Inflammatory macrophage treated with lipopolysaccharide for 1 hour (primary cell): ENCODE measurements at regions not wholly inside any gene's neighbourhood (a gene's known extent, or its start where the extent isn't known, plus 50 kb on each side); places are given as distances from the start of the nearest gene placed in this dataset.
"Not testable (repeated sequence)": the region's sequence is repeated elsewhere in the genome, so short reads cannot be mapped to it uniquely, and the experiment has no call there.

ENCODE experiments used
- DNase-seq, 2 donors: peaks; one replicate each; pipeline ENCODE4 v3.0.0-alpha.2; 2020 to 2022

DNA sequence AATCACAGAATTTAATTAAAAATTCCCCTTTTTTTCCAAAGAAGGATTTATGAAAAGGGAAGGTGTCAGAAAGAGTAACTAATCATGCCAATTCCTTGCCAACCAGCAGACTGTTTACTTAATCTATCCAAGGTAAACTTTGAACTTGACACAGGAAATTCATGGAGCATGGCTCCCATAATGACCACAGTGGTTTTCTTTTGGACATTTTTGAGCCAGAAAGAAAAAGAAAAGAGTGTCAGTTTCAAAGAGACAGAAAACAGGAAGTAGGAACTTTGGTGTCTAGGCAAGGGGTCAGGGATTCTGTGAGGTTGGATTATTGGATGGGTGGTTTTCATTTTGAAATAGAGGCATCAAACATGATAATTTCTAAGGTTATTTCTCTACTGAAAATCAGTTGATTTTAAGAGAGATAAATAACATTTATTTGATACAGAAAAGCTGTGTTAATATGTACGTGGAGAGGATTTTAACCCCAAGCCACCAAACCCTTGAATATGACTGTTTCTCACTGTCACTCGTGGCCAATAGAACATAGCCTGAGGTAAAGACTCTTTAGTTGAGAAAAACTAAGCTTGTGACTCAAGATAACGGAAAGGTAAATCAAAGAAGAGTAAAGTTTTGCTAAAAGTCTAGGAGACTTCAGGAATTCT is 196.1 kb downstream of the TTC6 start:
- no peak for DNase-seq

DNA sequence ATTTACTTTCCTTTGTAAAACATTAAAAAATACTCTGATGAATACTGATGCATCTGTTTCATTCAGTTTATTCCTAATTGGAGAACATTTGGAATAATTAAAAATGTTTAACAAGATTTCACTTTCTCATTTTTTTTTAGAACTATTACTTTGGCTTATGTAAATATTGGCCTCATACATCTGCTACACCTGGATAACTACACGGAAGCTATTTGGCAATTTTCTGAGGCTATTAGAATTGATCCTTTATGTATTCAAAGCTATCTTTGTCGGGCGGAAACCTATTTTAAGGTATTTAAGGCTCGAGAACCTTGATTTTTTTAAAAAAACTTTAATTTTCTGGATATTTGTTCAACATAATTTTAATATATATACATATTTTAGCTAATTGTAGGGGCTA is 196.7 kb downstream of the TTC6 start:
- DNase-seq = no peak

DNA sequence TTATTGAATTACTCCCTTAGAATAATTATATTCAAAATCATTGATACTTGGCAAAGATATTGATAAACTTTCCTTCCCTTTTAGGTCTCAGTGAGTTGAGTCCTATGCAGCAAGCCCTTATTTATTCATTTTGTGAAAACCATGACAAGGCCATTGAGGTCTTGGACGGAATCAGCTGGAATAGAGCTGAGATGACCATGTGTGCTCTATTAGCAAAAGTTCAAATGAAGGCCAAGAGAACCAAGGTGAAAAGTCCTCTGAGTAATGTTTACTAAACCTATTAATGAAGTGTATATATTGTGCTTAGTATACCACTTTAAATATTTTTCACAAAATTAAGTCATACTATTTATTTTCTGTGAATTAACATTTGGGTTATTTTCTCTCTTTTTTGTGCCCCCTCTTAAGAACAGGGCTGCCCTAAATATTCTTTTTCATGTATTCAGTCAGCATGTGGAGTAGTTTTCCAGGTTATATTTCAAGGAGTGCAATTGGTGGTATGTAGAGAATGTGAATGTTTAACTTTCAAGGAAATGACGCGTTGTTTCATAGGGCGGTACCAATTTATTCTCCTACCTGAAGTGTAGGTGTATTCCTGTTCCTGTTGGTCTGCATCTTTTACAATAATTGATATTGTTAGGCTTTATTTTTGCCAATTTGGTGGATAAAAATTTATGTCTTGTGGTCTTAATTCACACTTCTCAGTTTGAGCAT is 201.4 kb downstream of the TTC6 start:
- DNase-seq = no peak

DNA sequence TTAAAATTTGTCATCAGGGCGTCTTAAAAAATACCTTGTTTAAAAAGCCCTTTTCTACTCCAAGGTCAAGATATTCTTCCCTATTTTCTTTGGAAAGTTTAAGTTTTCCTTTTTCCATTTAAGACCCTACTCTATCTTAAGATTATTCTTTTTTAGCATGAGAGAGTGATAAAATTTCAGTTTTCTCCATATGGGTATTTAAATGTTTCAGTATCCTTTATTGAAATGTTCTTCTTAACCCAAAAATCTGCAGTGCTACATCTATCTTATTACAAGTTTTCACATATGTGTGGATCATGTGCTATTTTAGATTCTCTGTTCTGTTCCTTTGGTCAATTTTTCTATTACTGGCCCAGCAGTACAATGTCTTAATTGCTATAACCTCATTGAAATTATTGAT is 202.2 kb downstream of the TTC6 start:
- no peak for DNase-seq

DNA sequence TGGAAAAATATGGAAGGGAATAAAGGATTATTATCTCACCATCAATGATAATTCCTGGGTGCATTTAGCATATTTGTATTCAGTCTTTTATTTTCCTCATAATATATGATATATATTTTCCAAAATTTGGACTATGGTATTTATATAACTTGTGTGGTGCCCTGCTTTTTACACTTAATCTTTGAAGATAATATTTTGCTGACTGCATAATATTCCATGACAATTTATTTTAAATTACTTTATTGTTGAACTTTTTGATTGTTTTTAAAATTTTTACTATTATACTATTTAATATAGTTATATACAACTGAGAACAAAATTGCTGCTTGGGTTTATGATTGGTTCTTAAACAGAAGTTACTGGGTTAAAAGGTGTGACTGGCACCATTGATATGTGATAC is 212.3 kb downstream of the TTC6 start:
- DNase-seq = no peak

DNA sequence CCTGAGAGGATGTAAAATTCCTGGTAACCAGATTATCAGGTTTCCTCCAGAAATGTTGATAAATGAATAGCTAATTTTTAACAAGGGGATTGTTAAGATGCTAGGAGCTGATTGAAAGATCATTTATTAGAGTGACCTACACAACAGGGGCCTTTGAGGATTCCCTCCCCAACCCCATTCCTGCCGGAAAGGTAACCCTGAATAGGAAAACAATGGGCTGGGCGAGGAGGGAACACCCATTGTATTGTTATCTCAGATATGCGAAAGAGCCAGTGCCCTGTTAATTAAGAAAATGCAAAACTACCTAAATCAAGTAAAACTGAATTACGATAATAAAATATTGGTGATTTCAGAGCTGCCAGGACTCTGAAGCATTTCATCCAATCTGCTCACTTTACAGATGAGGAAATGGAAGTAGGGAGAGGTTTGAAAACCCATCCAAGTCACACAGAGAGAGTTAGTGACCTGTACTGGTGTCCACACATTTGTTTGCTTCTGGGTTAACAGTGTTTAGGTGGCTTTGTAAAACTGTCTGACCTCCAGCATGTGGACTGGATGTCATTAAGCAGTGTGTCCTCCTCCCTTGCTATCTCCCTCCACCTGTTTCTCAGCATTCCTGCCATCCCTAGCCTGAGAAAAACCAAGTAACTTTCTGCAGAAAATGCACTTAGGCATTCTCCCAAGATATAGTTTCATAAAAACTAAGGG is 214.8 kb downstream of the TTC6 start:
- DNase-seq = no peak

DNA sequence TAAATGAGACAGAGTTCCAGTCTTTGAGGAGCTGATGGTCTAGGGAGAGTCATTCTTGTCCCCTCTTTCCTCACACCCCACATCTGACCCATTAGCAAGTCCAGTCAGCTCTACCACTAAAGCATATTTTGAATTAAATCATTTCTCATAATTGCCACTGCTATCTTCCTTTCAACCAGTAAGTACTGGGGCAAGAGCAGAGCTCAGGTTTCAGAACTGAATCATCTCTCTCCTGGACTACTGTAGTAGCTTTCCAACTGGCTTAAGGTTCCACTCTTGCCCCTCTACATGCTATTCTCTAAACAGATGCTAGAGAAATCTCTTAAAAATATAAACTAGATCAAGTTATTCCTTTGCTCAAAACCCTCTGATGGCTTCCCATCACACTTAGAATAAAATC is 218.3 kb downstream of the TTC6 start:
- DNase-seq = no peak

DNA sequence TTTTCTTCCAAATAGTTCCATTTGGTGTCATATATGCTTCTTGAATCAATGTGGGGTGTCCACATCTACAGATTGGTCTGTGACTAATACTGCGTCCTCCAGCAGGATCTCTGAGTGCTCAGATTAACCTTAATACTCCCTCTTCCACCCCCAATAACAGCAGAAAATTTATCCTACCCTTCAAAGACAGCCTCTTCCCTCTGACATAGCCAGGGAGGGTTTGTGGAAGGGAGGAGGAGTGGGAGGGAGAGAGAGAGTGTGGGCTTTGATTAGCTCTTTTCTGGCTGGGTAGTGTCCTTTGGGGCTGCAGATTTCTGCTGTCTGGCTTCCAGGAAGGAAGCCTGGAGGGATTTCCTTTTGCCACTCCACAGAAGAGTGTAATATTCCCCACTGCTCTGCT is 220.7 kb downstream of the TTC6 start:
- no peak for DNase-seq

DNA sequence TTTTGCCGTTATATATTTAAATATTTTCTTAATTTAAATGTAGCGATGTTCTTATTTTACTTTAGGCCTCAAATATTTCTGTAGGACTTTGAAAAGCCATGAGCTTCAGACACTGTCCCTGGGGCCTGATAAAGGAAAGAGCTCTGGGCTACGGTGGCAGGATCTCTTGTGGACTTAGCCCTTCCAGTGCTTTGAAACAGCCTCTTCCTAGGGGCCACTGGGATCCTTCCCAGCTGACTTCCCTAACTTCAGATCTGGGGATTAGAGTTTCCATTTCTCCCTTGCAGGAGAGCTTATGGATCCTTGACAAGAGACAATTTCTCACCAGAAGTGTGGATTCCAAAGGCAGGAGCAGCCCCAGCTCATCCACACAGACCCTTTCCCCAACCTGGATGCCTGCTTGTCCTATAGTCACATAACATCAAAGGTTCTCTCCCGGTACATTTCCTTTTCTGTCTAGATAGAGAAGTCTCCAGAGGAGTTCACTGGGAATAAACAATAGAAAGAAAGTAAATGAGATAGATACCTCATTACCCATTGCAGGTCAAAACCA is 221.4 kb downstream of the TTC6 start:
- DNase-seq = no peak

DNA sequence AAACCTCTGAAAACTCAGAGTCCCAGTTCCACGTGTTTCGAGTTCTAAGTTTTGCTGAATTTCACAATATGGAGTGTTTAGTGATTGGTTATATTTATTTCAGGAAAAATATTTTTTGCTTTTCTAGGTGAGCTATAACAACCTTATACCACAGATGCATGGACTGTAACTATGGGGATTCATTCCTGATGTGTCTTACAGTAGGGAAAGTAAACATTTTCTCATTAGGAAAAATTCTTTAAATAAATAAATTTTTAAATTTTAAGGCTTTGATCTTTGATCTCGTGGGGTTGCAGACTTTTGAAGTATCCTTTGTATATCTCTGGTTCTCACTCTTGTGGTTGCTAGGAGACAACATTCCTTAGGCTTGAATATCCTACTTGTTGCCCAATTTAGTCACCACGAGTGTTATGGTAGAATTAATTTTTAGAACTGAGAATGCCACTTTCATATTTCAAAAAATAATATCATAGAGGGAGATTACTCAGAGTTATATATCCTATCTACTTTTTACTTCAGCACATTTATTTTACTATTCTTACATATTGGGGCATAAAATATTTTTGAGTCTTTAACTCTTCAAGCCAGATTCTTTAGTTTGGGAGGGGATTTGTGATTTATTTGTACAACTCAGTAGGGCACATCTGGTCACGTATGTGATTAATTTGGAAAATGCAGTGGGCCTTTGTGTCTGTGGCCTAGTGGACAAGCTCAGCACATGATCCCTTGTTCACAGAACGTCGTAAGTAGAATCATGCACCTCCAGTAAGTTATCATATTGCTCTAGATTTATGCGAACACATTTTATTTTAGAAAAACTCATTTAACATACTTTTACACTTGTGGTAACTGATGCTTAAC is 224.0 kb downstream of the TTC6 start:
- no peak for DNase-seq

DNA sequence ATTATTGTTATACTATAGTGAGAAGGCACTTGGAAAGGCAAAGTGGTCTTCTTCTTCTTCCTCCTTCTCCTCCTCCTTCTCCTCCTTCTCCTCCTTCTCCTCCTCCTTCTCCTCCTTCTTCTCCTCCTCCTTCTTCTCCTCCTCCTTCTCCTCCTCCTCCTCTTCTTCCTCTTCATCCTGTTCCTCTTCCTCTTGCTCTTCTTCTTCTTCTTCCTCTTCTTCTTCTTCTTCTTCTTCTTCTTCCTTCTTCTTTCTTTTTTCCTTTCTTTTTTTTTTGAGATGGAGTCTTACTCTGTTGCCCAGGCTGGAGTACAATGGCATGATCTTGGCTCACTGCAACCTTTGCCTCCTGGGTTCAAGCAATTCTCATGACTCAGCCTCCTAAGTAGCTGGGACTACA is 225.4 kb downstream of the TTC6 start:
- not testable (repeated sequence) for DNase-seq

DNA sequence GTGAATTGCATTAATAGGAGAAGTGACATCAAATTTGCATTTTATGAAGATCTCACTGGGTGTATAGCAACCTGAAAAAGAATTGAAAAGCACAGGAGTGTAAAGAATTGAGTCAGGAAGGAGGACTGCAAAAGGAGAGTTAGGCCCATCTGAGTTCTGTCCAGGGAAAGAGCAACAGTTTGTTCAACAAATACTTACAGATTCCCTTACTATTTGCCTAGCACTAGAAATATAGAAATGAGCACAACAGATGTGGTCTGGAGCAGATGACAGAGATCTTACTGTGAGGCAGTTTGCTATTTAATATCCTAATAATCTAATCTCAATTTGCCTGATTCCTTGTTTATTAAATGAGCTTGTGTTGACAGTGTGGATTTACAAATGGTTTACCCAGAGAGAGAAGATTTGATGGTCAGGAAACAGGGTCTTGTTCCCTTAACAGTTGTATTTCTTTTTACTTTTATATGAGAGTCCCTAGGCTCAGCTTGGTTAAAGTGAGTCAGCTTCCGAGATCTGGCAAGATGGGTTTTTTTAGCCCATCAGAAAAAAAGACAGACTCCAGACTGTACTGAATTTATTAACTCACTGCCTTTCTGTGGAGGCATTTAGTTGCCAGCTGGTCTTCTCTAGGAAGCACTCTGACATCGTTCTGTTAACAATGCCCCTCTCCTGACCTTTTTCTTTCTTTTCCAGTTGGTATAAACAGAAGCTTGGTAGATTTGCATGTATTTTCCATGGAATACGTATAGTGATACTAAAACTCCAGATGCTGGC is 229.7 kb downstream of the TTC6 start:
- no peak for DNase-seq

DNA sequence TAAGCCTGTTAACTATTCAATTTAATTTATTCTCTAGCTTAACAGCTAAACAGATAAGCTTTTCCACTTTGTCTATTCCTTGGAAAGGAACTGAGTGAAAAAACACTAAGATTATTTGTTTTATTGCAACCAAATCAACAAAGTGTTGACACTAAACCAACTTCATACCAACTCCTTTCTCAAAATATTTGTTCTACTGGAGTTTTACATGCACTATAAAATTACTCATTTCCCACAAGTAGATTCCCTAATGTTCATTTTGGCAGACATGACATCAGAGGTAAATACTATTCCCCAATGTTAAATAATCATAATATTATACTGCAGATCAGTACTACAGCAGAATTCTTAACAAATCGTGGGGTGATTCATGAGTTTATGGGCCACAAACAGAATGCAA is 231.4 kb downstream of the TTC6 start:
- no peak for DNase-seq

DNA sequence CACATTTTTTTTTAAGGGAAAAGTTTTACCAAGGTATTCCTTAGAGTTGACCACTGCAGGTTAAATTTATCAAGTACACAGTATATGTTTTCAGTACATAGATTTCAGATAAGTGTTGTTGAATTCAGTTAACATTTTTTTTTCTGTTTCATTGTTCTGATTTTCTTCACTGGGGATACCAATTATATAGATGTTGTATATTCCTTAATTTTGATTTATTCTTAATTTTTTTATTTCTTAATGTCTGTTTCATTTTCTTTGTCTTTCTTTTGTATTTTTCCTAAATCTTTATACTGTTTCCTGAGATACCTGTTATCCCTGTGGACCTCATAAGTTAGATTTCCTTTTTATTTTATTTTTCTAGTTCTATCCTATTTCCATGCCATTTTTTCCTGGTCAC is 234.8 kb downstream of the TTC6 start:
- no peak for DNase-seq

DNA sequence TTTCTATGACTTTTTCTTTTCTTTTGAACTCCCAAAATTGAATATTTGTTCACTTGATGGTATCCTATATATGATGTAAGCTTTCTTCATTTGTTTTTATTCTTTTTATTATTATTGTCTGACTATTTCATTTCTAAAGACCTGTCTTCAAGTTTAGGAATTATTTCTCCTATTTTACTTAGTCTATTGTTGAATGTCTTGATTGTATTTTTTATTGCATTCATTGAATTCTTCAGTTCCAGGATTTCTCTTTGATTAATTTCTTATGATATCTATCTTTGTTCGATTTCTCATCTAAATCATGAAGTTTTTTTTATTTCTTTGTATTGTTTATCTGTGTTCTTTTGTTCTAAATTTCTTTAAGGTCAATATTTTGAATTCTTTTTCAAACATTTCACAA is 238.8 kb downstream of the TTC6 start:
- no peak for DNase-seq

DNA sequence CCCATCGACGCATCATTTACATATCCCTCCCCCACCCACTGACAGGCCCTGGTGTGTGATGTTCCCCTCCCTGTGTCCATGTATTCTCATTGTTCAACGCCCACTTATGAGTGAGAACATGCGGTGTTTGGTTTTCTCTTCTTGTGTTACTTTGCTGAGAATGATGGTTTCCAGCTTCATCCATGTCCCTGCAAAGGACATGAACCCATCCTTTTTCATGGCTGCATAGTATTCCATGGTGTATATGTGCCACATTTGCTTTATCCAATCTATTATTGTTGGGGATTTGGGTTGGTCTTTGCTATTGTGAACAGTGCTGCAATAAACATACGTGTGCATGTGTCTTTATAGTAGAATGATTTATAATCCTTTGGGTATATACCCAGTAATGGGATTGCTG is 243.3 kb downstream of the TTC6 start:
- DNase-seq = not testable (repeated sequence)

DNA sequence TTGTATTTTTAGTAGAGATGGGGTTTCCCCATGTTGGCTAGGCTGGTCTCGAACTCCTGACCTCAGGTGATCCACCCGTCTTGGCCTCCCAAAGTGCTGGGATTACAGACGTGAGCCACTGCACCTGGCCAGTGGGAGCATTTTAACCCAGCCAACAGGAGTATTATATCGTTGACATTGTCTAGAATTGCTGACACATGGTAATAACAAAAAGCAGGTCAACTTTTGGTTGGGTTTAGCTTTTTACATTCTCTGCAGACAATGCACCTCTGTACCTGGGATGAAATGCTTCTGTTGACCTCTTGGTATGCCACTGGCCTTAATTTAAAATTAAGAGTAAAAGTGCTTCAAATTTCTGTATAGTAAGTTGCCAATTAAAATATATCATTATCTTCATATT is 245.6 kb downstream of the TTC6 start:
- DNase-seq = not testable (repeated sequence)

DNA sequence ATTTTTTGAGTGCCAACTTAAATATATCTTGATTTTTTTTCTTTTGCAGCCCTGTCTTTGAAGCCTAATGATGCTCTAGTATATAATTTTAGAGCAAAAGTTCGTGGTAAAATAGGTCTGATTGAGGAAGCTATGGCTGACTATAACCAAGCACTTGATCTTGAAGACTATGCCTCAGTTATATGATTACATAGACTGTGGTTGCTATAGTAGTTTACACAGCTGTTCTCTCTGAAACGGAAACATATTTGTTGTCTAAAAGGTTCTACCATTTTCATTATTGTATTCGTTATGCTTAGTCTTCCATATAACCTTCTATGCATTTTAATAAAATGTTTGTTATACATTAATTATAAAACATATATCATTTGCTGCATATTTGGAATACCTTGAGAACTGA is 246.7 kb downstream of the TTC6 start:
- DNase-seq = no peak

DNA sequence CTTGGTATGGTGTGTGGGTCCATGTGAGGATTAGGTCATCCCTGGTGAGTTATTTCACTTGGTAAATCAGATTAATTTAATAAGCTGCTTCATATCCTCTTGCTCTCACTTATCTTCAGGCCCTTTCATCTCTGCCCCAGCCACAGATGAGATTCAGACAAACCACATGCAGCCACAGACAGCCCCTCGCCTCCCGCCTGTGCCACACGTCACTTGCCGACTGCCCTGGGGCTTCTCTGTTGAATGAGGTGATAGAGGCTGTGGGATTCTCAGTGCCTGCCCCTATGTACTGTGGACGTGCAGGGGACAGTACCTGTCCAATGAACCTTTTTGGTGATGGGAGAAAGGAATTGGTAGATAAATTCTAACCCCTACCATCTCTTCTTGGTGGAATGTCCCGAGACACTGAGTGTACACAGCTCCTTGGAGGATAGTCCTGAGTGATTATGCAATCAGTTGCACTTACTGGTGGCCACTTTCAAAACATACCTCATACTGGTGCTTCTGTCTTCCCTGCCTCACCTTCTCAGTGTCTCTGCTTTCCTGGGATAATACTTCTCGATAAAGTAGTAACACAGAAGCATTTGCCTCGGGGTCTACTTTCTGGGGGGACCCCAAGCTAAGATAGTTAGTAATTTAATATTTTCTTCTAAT is 248.7 kb downstream of the TTC6 start:
- DNase-seq = no peak

DNA sequence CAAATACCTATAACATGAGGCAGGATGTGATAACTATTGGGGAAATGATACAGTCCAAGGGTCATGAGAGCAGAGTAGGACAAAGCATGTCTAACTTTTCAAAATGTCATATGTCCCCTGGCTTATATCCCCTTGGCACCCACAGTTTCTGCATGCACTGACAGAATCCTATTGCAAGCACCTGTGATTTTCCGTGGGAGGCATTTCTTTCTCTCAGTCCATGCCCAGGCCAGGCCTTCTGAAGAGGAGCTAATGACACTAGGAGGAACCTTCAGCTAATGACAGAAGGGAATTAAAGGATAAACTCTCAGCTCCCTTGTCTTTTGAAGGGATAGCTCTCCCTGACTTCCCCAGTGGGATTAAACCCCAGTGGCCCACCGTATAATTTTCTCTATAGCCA is 249.2 kb downstream of the TTC6 start:
- no peak for DNase-seq

DNA sequence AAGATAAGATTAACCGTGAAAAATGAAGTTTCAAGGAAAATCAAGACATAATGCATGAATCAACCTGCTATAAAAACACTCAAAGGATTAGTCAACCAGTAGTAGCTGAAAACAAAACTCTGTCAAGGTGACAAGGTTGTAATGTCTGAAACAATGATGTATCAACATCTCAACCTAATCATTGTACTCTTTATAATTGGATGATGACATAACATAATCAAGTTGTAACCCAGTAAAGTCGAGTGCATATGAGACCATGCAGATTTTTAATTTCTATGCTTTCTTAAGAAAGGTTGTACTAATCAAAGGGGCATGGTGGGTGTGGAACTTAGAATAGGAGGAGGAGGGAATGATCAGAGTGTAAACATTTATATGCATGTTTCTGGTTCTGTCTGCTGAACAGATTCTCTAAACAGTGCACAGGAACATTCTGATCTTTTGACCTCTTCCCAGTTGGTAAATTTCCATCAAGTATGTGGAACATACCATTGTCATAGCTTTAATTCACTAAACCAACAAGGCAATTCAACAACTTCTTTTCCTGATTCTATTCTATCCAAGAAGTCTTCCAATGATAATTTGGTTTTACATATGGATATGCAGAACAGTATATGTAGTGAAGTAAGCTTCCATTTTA is 253.7 kb downstream of the TTC6 start:
- DNase-seq = no peak
